GM19351 (cell line): ENCODE measurements at regions not wholly inside any gene's neighbourhood (a gene's known extent, or its start where the extent isn't known, plus 50 kb on each side); places are given as distances from the start of the nearest gene placed in this dataset.
"Not testable (repeated sequence)": the region's sequence is repeated elsewhere in the genome, so short reads cannot be mapped to it uniquely, and the experiment has no call there.

Source experiments
- ATAC-seq: cut with Tn5 transposase; IDR thresholded peaks from one replicate; pipeline ENCODE4 v1.9.1; 2021; ENCODE audit warnings: mild to moderate bottlenecking, moderate library complexity; ENCODE audit not compliant: unreplicated experiment

DNA sequence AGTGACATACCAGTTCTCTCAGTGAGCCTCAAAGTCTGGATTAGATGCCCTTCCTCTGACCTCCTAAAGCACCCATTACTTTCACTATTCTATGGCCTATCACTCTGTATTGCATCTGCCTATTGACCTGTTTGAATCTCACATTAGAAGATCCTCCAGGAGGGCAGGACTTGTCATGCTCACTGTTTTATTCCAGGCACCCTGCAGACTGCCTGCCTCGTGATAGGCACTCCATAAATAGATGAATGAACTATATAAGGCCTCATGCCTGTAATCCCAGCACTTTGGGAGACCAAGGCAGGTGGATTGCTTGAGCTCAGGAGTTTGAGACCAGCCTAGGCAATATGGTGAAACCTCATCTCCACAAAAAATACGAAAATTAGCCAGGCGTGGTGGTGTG is 160.1 kb upstream of the CADM1 start:
- no peak for ATAC-seq

DNA sequence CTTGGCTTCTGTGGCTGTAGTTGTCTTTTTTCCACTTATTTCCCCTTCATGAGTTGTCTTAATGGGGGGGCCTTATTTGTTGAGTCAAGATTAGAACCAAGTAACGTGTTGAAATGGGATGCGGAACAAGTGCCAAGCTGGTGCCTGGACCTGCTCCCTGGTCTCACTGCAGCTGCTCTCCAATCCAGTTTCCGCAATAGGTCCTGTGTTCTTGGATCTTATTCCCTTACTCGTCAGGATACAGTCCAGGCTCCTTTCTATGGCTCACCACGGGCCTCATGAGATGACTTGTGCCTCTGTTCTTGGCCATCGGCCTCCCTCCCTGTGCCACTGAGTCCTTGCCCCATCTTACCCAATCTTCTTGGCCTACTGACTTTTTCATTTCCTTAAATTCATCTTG is 159.6 kb upstream of the CADM1 start:
- no peak for ATAC-seq

DNA sequence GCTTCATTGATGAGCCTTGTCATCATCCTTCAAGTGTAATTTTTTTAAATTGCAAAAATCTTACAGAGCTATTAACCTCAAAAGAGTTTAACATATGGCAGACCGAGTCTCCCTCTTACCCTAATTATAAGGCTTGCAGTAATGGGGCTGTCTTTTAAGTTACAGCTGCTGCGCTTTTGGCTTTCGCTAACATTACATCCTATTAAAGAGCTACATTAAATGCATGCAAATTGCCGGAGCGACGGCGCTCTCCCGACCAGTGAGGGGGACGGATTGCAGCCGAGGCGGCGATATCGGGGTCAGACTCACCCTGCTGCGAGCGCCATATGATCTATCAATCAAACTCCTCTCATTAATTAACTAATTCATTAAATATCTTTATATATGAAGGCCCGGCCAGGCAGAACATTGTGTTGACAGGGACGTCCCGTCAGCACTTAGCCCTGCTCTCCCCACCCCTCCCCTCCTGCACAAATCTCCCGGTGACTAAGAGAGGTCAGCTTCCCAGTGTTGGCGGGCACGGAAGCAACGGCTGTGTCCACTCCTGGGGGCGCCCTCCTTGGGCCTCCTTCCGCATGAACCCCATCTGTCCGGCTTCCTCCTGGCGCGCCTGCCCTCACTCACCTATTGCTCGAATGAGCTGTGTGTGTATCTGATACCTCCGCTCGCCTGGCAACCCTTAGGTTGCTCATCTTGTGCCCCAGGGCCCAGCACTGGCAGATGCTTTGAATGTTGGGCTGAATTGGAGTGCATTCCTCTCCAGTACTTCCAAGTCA is 156.0 kb upstream of the CADM1 start:
- ATAC-seq = no peak

GRCh38 chr11:115659061-115659963 is 155.1 kb upstream of the CADM1 start:
- ATAC-seq = no peak

- ATAC-seq = no peak
These were observed 153.4 kb upstream of the CADM1 start for GRCh38 chr11:115657586-115657985.

DNA sequence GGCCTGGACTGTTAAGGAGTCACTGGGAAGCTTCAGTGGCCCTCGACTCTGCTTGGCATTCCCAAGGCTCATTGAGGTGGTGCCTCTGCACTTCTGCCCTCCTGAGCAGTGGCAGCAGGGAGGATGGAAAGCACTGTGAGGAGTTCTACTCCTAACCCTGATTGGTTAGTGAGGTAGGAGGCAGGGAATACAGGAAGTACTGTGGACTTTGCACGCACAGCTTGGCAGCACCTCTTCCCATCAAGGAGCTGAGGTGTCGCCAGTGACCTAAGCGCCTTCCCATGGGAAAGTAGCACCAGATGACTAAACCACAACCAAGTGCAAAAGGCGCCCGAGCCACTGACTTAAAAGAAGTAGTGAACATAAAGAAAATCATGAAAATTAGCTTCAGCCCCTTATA is 152.5 kb upstream of the CADM1 start:
- ATAC-seq = no peak

GRCh38 chr11:115656041-115656440 is 151.8 kb upstream of the CADM1 start:
- ATAC-seq = no peak

GRCh38 chr11:115654792-115655191 is 150.6 kb upstream of the CADM1 start:
- no peak for ATAC-seq

DNA sequence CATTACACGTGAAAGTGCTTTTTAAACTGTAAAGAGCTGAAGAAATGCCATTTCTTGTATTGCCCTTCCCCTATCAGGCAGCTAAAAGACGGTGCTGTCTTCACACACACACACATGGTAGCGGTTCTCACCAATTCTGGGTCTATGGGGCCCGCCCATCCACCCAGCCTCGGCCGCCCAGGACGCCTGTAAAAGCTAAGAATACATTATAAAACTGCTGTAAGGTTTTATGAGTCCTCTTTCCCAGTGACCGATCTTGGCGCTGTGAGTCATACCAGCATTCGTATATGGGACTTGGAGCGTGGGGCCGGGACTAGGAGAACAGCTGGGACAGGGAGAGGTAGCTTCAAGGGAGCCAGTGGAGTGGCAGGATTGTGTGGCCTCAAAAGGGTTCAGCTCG is 149.7 kb upstream of the CADM1 start:
- no peak for ATAC-seq

DNA sequence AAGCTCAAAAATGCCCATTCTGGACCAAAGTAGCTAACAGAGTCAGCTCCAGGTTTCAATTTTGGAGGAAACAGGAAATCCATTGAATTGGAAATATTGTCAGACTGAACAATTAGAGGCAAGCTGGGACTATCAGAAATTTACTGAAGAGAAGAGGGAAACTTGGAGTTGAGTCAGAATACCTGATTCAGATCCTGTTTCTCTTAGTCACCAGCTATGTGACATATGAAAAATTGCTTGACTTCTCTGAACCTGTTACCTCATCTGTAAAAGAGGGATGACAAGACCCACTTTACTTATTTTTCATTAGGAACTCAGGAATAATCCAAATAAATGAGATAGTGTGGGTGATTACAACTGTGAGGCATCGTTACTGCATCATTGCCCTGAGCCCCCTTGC is 148.9 kb upstream of the CADM1 start:
- no peak for ATAC-seq

GRCh38 chr11:115652496-115652895 is 148.3 kb upstream of the CADM1 start:
- ATAC-seq = no peak

DNA sequence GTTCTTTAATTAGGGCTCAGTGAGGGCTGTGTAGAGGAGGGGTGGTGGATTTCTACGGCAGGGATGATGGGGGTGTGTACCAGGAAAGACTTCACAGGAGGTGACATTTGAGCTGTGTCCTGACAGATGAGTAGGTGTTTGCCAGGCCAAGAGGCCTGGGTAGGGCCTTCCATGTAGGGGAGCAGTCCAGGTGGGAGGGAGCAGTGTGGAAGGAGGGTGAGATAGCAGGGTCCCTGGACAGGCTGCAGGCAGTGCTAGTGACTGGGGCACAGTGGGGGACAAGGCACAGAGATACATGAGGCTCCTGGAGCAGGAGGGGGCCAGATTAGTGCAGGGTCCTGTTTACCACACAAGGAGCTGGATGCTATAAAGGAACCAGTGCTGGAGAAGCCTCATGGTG is 147.9 kb upstream of the CADM1 start:
- no peak for ATAC-seq

- no peak for ATAC-seq
These were observed 145.2 kb upstream of the CADM1 start for GRCh38 chr11:115649461-115649860.

DNA sequence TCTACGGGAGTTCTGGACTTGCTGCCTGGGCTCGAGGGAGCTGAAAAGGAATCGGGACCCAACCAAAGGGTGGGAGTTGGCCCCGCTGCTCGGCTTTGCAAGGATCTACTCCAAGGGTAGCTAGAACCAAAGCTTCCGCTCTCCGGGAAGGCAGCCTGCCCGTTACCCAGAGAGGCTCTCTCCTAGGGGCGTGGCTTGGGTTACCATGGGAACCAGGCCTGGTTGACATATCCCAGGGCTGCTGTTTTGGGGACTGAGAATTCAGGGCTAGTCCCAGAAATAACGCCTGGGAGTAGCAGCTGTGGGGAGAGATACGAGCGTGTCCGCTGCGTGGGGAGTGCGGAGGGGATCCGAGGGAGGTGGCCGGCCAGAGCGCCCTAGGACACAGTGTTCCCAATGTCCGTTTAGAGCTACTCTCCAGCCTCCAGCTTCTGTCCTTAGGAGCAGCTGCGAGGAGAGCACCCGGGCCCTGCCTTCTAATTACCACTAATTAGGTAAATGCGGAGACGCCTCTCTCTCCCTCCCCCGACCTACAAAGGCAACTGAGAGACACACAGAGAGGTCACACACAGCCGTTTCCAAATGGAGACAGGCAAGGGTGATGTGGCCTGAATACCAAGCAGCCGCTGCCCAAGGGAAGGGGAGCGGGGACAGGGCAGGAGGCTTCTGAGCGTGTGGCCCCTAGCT is 141.6 kb upstream of the CADM1 start:
- ATAC-seq = no peak

DNA sequence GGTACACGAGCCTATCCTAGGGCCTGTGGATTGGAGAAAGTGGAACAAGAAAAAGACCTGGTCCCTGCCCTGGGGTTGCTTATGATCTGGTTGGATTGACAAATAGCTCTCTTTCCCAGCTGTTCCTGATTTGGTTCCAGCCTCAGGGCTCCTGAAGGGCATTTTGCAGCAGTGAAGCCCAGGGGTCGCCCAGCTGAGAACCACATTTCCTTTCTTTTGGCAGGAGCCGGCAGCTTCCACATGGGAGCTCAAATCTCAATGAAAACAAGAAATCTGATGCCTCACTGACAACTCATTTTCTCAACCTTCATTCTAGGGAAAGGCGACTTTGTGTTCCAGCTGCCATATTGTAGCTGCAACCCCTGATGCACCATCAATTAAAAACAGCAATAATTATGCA is 140.6 kb upstream of the CADM1 start:
- no peak for ATAC-seq

- no peak for ATAC-seq
These were observed 139.5 kb upstream of the CADM1 start for GRCh38 chr11:115643549-115644270.

DNA sequence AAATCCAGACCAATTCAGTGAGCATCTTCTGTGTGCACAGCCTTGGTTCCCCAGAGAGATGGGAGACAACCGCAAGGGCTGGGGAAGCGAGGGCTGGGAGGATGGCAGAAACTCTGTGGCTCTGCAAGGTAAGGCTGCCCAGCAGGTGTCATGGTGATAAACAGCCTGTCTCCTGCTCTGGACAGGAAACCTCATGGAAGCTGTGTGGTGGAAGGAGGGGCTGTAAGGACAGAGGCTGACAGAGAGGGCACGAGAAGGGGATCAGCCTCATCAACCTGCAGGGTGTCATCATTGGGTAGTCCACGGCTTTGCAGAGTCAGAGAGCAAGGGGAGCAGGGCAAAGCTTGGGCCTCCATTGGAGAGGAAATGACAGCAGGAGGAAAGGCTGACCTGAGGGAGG is 138.4 kb upstream of the CADM1 start:
- no peak for ATAC-seq

DNA sequence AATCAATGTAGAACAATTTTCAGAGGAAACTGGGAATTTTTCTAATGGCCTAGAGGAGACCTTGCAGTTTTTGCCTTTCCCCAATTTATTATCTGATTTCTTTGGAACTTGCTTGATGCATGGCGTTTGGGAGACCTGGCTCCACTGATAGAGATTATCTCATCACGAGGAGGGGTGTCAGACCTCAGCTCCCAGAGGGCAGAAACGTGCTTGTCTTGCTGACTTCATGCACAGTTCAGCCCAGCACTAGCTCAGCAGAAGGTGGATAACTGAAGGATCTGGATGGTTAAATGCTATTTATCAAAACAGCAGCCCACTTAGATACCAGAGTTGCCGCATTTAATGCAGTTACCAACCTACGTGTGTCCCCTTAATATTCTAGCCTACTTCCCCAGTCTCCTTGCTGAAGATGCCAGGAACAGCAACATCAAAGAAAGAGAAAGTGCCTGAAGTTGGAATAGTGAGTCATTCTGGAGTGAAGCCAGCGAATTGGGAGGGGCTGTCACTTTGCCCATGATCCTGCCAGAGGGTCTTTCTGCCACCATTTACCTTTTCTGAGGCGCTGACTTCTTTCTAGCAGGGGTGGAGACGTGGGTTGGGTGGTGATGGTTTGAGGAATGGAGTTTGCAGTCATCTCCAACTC is 133.5 kb upstream of the CADM1 start:
- no peak for ATAC-seq

- ATAC-seq = no peak
These were observed 132.7 kb upstream of the CADM1 start for GRCh38 chr11:115636753-115637527.

GRCh38 chr11:115633977-115634376 is 129.8 kb upstream of the CADM1 start:
- ATAC-seq = not testable (repeated sequence)
